Endothelial cell of umbilical vein (primary cell): ENCODE measurements at regions not wholly inside any gene's neighbourhood (a gene's known extent, or its start where the extent isn't known, plus 50 kb on each side); places are given as distances from the start of the nearest gene placed in this dataset.

Experiments used
- BruUV-seq: library from RNA; stranded (reverse); fragments of 400-500 nt; replicated peaks from 2 replicates; lab custom pipeline; 2021; lab: Mats Ljungman, UMichigan
- CTCF ChIA-PET: fragments of 300-600, 350-600 bp; sonication (Branson Sonifier 250); formaldehyde crosslinking; loops from one replicate; lab custom pipeline; 2021; ENCODE audit warnings: antibody characterized with exemption, inconsistent platforms; lab: Charles Lee
- POLR2A ChIA-PET: fragments of 300-600, 350-600 bp; sonication (Branson Sonifier 250); formaldehyde crosslinking; loops from one replicate; lab custom pipeline; 2021; ENCODE audit warnings: antibody characterized with exemption, inconsistent platforms; lab: Charles Lee
- DNase-seq: peaks from one replicate; pipeline ENCODE4 v3.0.0-alpha.2; 2011; ENCODE audit warnings: low read depth, low spot score
- FAIRE-seq: peaks from 2 replicates; lab custom pipeline; 2011; peaks lifted over from hg19 to GRCh38; lab: Jason Lieb, UNC
- H2AFZ ChIP-seq: 2 replicates; pipeline ENCODE4 v1.6.0; 2012; ENCODE audit warnings: low read depth, low read length, control low read depth, inconsistent platforms
- H3K27ac ChIP-seq: 2 replicates; pipeline ENCODE4 v1.5.1; 2011; ENCODE audit warnings: low read depth, mild to moderate bottlenecking, control low read depth, low read length, moderate library complexity; ENCODE audit not compliant: insufficient read depth
- H3K27me3 ChIP-seq, 2 experiments: 2 replicates each; pipeline versions ENCODE4 v1.6.0 to v1.6.1; 2011; ENCODE audit warnings: low read length in 2 of 2, mixed read lengths in 1 of 2; ENCODE audit not compliant: control insufficient read depth in 2 of 2, insufficient read depth in 2 of 2
- H3K36me3 ChIP-seq, 2 experiments: 2 replicates in 1 of 2; 3 replicates in 1 of 2; pipeline ENCODE4 v1.5.1; 2011; ENCODE audit warnings: low read length in 2 of 2, mild to moderate bottlenecking in 1 of 2, moderate library complexity in 1 of 2; ENCODE audit not compliant: control insufficient read depth in 2 of 2, insufficient read depth in 2 of 2; ENCODE audit errors: extremely low read depth in 1 of 2
- H3K4me1 ChIP-seq: 3 replicates; pipeline ENCODE4 v1.5.1; 2011; ENCODE audit warnings: mild to moderate bottlenecking, low read length; ENCODE audit not compliant: control insufficient read depth, insufficient read depth; ENCODE audit errors: extremely low read depth
- H3K4me2 ChIP-seq: 2 replicates; pipeline ENCODE4 v1.6.1; 2011; ENCODE audit warnings: low read length, control low read depth, mixed read lengths; ENCODE audit not compliant: insufficient read depth
- H3K4me3 ChIP-seq, 3 experiments: fragments of 200-600 bp in 1 of 3; sonication (generic), shearing (Covaris generic) in 1 of 3; replicated peaks in 1 of 3; 2 replicates each; pipeline ENCODE4 v1.5.1; 2011 to 2016; ENCODE audit warnings: control low read depth in 3 of 3, low read length in 3 of 3, mild to moderate bottlenecking in 2 of 3, inconsistent platforms in 1 of 3, low read depth in 1 of 3, moderate library complexity in 1 of 3; ENCODE audit not compliant: insufficient read depth in 1 of 3
- H3K79me2 ChIP-seq: 2 replicates; pipeline ENCODE4 v1.6.0; 2012; ENCODE audit warnings: low read length, inconsistent platforms; ENCODE audit not compliant: control insufficient read depth, insufficient read depth
- H3K9ac ChIP-seq: replicated peaks from 2 replicates; pipeline ENCODE3; 2011; ENCODE audit warnings: low read length, control low read depth; ENCODE audit not compliant: insufficient read depth; ENCODE audit errors: extremely low read depth
- H3K9me1 ChIP-seq: replicated peaks from 3 replicates; pipeline ENCODE4 v1.6.0; 2011; ENCODE audit warnings: mild to moderate bottlenecking, low read length; ENCODE audit not compliant: control insufficient read depth, insufficient read depth; ENCODE audit errors: extremely low read depth
- H3K9me3 ChIP-seq: replicated peaks from 2 replicates; pipeline ENCODE4 v1.5.1; 2012; ENCODE audit warnings: low read length, inconsistent platforms; ENCODE audit not compliant: control insufficient read depth, insufficient read depth
- H4K20me1 ChIP-seq: replicated peaks from 2 replicates; pipeline ENCODE3; 2011; ENCODE audit warnings: mild to moderate bottlenecking, low read length; ENCODE audit not compliant: control insufficient read depth, insufficient read depth; ENCODE audit errors: extremely low read depth
- FOS ChIP-seq: IDR thresholded peaks from 2 replicates; pipeline ENCODE4 v1.6.1; 2011; ENCODE audit warnings: mild to moderate bottlenecking, low read length, moderate library complexity, borderline replicate concordance; ENCODE audit not compliant: insufficient read depth
- JUN ChIP-seq: IDR thresholded peaks from 2 replicates; pipeline ENCODE4 v1.6.1; 2011; ENCODE audit warnings: borderline replicate concordance, low read depth; ENCODE audit not compliant: insufficient read length, insufficient read depth
- MAX ChIP-seq: IDR thresholded peaks from 2 replicates; pipeline ENCODE4 v1.6.1; 2011; ENCODE audit not compliant: insufficient read depth, insufficient read length
- MYC ChIP-seq: IDR thresholded peaks from one replicate; pipeline ENCODE4 v1.6.1; 2011; ENCODE audit warnings: mild to moderate bottlenecking, low read depth, low read length
- POLR2A ChIP-seq: IDR thresholded peaks from 2 replicates; pipeline ENCODE4 v1.6.1; 2012; ENCODE audit warnings: low read depth, mild to moderate bottlenecking, control low read depth, low read length
- dilution Hi-C: fragments of 300-500 bp; cut with MboI; formaldehyde crosslinking; loops from one replicate; pipeline ENCODE4 v1.15.0; 2019; ENCODE audit warnings: low sequenced_read_pairs; ENCODE audit not compliant: extremely low pct_ligation_motif_present
- intact Hi-C: fragments of 100-400 bp; cut with micrococcal nuclease; formaldehyde crosslinking; loops from one replicate; pipeline ENCODE4 v1.10.0; 2022
- TF ChIP-seq, protein P1 (sequence below), 2 donors: IDR thresholded peaks; 1 replicate in 1 of 2; 2 replicates in 1 of 2; pipeline ENCODE4 v1.5.1; 2011; ENCODE audit warnings: low read length in 2 of 2, mild to moderate bottlenecking in 2 of 2, moderate library complexity in 2 of 2, control low read depth in 1 of 2, inconsistent platforms in 1 of 2, low read depth in 1 of 2; ENCODE audit not compliant: insufficient read depth in 1 of 2; ENCODE audit errors: extremely low read depth in 1 of 2

DNA sequence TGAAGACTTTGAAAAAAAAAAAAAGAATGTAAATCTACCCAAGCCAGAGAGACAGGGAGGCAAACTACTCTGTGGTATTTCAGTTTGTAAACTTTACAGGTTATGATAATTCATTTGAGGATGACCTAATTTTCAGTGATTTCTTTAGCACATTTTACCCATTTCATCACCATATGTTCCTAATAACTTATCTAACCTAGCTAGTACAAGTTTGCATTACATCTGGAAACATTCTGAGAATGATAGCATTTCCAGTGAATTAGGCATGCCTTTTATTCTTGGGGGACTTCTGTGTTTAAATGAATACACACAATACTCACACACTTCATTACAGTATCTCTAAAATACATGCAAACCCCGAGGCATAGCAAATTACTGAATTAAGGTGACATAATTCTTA is 1055.5 kb downstream of the PCDH18 start:
- dilution Hi-C loops = no loop called here
- no TSS peak for BruUV-seq

More for the DNA sequence above, 1055.5 kb downstream of the PCDH18 start:
- no peak overlapping the region for H2AFZ ChIP-seq
- intact Hi-C loops = no loop called here
- no peaks in the 10 kb centered on the region for H3K79me2 ChIP-seq
- DNase-seq (no peak), FAIRE-seq (no peak)
- no peaks in the 10 kb centered on the region for H3K36me3 ChIP-seq
- H3K27me3 ChIP-seq = no peaks in the 10 kb centered on the region
- H3K9ac ChIP-seq = no peak overlapping the region
- no peaks in the 10 kb centered on the region for H4K20me1 ChIP-seq
- CTCF ChIA-PET = interaction anchor here (1.6 kb wide), 1 partner anchor 18 kb away, joined by 3 read pairs; no protein-coding TSS in a partner anchor
- POLR2A ChIA-PET = interaction anchor here (0.7 kb wide), 1 partner anchor 8 kb away, joined by 6 read pairs; no protein-coding TSS in a partner anchor
- H3K9me3 ChIP-seq = no peaks in the 10 kb centered on the region
- H3K27ac ChIP-seq = no peak overlapping the region
- no peak overlapping the region for H3K4me3 ChIP-seq
- H3K4me2 ChIP-seq = no peak overlapping the region
- H3K9me1 ChIP-seq = no peaks in the 10 kb centered on the region
- H3K4me1 ChIP-seq = no peaks in the 10 kb centered on the region
- no peak for TF ChIP-seq MAX
- no peak for TF ChIP-seq POLR2A
- no peak for TF ChIP-seq JUN
- TF ChIP-seq, protein P1, sequence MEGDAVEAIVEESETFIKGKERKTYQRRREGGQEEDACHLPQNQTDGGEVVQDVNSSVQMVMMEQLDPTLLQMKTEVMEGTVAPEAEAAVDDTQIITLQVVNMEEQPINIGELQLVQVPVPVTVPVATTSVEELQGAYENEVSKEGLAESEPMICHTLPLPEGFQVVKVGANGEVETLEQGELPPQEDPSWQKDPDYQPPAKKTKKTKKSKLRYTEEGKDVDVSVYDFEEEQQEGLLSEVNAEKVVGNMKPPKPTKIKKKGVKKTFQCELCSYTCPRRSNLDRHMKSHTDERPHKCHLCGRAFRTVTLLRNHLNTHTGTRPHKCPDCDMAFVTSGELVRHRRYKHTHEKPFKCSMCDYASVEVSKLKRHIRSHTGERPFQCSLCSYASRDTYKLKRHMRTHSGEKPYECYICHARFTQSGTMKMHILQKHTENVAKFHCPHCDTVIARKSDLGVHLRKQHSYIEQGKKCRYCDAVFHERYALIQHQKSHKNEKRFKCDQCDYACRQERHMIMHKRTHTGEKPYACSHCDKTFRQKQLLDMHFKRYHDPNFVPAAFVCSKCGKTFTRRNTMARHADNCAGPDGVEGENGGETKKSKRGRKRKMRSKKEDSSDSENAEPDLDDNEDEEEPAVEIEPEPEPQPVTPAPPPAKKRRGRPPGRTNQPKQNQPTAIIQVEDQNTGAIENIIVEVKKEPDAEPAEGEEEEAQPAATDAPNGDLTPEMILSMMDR (IDR thresholded peaks at IDR 0.05; ENCODE audit: extremely low read depth in 1 of 2, insufficient read depth in 1 of 2, low read depth in 1 of 2, low read length in 2 of 2) = no peak
- no peak for TF ChIP-seq FOS
- TF ChIP-seq MYC = no peak
